ENCODE measurements at regions not wholly inside any gene's neighbourhood (a gene's known extent, or its start where the extent isn't known, plus 50 kb on each side); places are given as distances from the start of the nearest gene placed in this dataset.

GRCh38 chr15:23910030-23910429 lies 222.9 kb upstream of the NDN start:
- no peak for DNase-seq (ENCODE audit: low read depth)
- no peak for TF ChIP-seq CTCF (conservative IDR thresholded peaks at IDR 0.05; ENCODE audit: low read depth, low read length)
- no peak overlapping the region for H3K4me3 ChIP-seq (ENCODE audit: low read depth, low read length)

GRCh38 chr15:23912191-23912590 lies 225.1 kb upstream of the NDN start:
- no peak for TF ChIP-seq CTCF (conservative IDR thresholded peaks at IDR 0.05; ENCODE audit: low read depth, low read length)
- no peak for DNase-seq (ENCODE audit: low read depth)
- H3K4me3 ChIP-seq (ENCODE audit: low read depth, low read length), result no peak overlapping the region

- TF ChIP-seq CTCF (conservative IDR thresholded peaks at IDR 0.05; ENCODE audit: low read depth, low read length), result no peak
- no peak for DNase-seq (ENCODE audit: low read depth)
Measured at GRCh38 chr15:23913081-23913480, 226.0 kb upstream of the NDN start.

GRCh38 chr15:23913635-23914034 lies 226.5 kb upstream of the NDN start:
- no peak for DNase-seq (ENCODE audit: low read depth)
- H3K4me3 ChIP-seq (ENCODE audit: low read depth, low read length), result no peak overlapping the region
- TF ChIP-seq CTCF (conservative IDR thresholded peaks at IDR 0.05; ENCODE audit: low read depth, low read length), result no peak

More at GRCh38 chr15:23913081-23913480, 226.0 kb upstream of the NDN start:
- no peak overlapping the region for H3K4me3 ChIP-seq (ENCODE audit: low read depth, low read length)

- no peak for TF ChIP-seq CTCF (conservative IDR thresholded peaks at IDR 0.05; ENCODE audit: low read depth, low read length)
- DNase-seq (ENCODE audit: low read depth), result no peak
- H3K4me3 ChIP-seq (ENCODE audit: low read depth, low read length), result no peak overlapping the region
Measured at GRCh38 chr15:23924686-23925085, 237.6 kb upstream of the NDN start.

GRCh38 chr15:23954931-23955330 lies 267.8 kb upstream of the NDN start:
- no peak overlapping the region for H3K4me3 ChIP-seq (ENCODE audit: low read depth, low read length)
- no peak for TF ChIP-seq CTCF (conservative IDR thresholded peaks at IDR 0.05; ENCODE audit: low read depth, low read length)
- DNase-seq (ENCODE audit: low read depth), result no peak

GRCh38 chr15:23983500-23984259 lies 296.6 kb upstream of the NDN start:
- DNase-seq (ENCODE audit: low read depth), result no peak
- no peak overlapping the region for H3K4me3 ChIP-seq (ENCODE audit: low read depth, low read length)
- no peak for TF ChIP-seq CTCF (conservative IDR thresholded peaks at IDR 0.05; ENCODE audit: low read depth, low read length)

All from choroid plexus epithelial cell (primary cell).